SK-N-SH treated with all-trans-retinoic acid at 6 μM for 48 hours (cell line): ENCODE measurements at regions not wholly inside any gene's neighbourhood (a gene's known extent, or its start where the extent isn't known, plus 50 kb on each side); places are given as distances from the start of the nearest gene placed in this dataset.

Experiments
- RARB ChIP-seq: fragments of 250-450 bp; sonication (Bioruptor Pico); IDR thresholded peaks from 2 replicates; pipeline ENCODE4 v1.8.0; 2021; ENCODE audit warnings: mild to moderate bottlenecking, moderate library complexity
- TF ChIP-seq, protein P1 (sequence below): fragments of 250-450 bp; sonication (Bioruptor Pico); IDR thresholded peaks from 2 replicates; pipeline ENCODE4 v1.8.0; 2020; ENCODE audit warnings: mild to moderate bottlenecking, moderate library complexity, borderline replicate concordance

DNA sequence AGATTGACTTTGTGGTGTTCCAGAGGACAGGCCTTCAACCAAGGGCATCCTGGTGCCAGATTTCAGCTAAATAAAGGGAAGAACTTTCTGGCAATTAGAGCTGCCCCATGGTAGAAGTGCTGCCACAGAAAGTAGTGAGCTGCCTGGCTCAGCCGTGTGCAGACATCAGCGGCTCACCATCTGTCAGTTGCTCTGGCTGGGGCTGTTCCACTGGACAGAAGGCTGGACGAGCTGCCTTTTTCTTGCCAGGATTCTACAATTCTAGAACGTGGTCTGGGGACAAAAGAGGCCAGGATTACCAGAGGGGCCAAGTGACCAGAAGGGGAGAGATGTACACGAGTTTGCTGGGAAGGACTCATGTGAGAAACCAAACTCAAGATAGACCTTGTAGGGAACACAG, 107.0 kb upstream of the RPL38 start:
- TF ChIP-seq RARB (CRISPR knock-in tag), result no peak
- TF ChIP-seq, protein P1, sequence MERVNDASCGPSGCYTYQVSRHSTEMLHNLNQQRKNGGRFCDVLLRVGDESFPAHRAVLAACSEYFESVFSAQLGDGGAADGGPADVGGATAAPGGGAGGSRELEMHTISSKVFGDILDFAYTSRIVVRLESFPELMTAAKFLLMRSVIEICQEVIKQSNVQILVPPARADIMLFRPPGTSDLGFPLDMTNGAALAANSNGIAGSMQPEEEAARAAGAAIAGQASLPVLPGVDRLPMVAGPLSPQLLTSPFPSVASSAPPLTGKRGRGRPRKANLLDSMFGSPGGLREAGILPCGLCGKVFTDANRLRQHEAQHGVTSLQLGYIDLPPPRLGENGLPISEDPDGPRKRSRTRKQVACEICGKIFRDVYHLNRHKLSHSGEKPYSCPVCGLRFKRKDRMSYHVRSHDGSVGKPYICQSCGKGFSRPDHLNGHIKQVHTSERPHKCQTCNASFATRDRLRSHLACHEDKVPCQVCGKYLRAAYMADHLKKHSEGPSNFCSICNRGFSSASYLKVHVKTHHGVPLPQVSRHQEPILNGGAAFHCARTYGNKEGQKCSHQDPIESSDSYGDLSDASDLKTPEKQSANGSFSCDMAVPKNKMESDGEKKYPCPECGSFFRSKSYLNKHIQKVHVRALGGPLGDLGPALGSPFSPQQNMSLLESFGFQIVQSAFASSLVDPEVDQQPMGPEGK, result no peak
